T-helper 1 cell treated with Interleukin-12 subunit alpha and Interleukin-12 subunit beta and Interleukin-4 antibody, amounts not matched to agents 30 μg/mL and 1 μg/mL, for 36 hours (primary cell): ENCODE measurements at regions not wholly inside any gene's neighbourhood (a gene's known extent, or its start where the extent isn't known, plus 50 kb on each side); places are given as distances from the start of the nearest gene placed in this dataset.
A peak's percentile ranks its signal among the peaks of the same experiment; 100 is the strongest.
"Not testable (repeated sequence)": the region's sequence is repeated elsewhere in the genome, so short reads cannot be mapped to it uniquely, and the experiment has no call there.

ENCODE experiments used
- H3K27ac Mint-ChIP-seq: one replicate; pipeline ENCODE4 v1.8.0; 2021; ENCODE audit warnings: mild to moderate bottlenecking, mixed read lengths
- H3K27me3 Mint-ChIP-seq: one replicate; pipeline ENCODE4 v1.8.0; 2021; ENCODE audit warnings: low read depth, mixed read lengths
- H3K36me3 Mint-ChIP-seq: one replicate; pipeline ENCODE4 v1.8.0; 2021; ENCODE audit warnings: low read depth, mixed read lengths
- H3K4me1 Mint-ChIP-seq: one replicate; pipeline ENCODE4 v1.8.0; 2021; ENCODE audit warnings: low read depth, mixed read lengths
- H3K4me3 Mint-ChIP-seq: one replicate; pipeline ENCODE4 v1.8.0; 2021; ENCODE audit warnings: mild to moderate bottlenecking, moderate library complexity, mixed read lengths
- H3K9me3 Mint-ChIP-seq: one replicate; pipeline ENCODE4 v1.8.0; 2021; ENCODE audit warnings: mixed read lengths

DNA sequence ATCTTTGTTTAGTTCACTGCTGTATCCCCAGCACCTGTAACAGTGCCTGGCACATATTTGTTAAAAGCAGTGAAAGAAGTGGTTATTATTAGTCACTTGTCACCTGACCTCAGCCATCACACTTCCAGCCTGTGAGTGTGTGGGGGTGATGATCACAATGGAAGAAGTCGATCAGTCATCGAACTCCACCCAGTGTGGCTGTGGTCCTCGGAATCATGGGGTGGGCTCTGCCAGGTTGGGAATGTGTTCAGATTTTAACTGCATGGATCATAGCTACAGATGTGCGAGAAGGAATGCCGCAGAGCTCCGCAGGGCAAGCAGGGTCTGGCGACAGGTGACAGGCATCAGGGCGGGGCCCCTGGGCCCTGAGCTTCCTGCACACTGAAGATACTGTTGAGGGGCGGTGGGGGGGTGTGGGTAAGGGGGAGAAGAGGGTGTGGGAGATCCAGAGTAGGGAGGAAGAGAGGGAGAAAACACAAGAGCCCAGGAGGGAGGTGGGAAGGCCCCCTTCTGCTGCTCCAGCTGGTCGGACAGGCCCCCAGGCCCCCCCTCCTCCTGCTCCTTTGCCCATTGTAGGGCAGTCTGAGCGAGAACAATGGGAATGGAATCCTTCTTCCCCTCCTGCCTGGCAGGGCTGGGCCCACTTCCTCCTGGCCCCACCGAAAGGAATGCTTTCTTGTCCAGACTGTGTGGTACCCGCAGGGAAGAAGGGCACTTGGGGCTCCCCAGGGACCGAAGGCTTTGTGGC lies 89.6 kb downstream of the SPRY4 start:
- H3K4me1 Mint-ChIP-seq = no peaks in the 10 kb centered on the region
- H3K27ac Mint-ChIP-seq = no peak overlapping the region
- no peaks in the 10 kb centered on the region for H3K36me3 Mint-ChIP-seq
- H3K4me3 Mint-ChIP-seq = no peak overlapping the region
- peaks cover 11% of the 10 kb centered on the region for H3K27me3 Mint-ChIP-seq
- H3K9me3 Mint-ChIP-seq = no peaks in the 10 kb centered on the region

DNA sequence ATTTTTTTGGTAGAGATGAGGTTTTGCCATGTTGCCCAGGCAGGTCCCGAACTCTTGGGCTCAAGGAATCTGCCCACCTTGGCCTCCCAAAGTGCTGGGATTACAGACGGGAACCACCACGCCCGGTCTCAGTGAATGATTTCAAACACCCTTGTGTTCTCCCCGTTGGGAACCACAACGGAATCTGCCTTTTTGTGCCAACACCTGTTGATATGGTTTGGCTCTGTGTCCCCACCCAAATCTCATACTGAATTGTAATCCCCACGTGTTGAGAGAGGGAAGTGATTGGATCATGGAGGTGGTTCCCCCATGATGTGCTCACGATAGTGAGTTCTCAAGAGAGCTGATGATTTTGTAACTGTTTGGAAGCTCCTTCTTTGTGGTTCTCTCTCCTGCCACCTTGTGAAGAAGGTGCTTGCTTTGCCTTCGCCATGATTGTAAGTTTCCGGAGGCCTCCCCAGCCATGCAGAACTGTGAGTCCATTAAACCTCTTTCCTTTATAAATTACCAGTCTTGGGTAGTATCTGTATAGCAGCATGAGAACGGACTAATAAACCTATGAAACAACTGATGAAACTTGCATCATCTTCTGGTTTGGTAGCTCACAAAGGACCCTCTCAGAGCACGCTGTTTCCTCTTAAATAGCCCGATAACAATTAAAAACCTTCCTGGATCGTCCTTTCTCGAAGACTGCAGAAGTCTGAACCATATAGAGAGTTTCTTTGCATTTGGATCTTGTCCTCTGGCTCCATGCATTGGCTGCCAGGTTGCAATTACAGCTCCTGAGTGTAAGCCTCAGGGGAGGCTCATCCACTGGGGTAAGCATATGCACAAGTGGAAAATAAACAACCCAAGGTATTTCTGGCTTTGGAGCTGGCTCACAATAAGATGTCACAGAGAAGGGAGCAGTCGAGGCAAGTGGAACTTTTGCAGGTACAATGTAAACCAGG lies 91.5 kb downstream of the SPRY4 start:
- Mint-ChIP-seq H3K27me3 (peaks cover 14% of the 10 kb centered on the region), H3K4me1 (no peaks in the 10 kb centered on the region), H3K27ac (no peak overlapping the region)

DNA sequence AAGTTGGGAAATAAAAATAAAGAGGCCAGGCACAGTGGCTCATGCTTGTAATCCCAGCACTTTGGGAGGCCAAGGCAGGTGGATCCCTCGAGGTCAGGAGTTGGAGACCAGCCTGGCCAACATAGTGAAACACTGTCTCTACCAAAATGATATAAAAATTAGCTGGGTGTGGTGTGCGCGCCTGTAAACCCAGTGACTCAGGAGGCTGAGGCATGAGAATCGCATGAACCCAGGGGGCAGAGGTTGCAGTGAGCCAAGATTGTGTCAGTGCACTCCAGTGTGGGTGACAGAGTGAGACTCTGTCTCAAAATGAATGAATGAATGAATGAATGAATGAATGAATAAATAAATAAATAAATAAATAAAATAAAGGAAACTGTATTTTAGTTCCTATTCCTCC lies 93.9 kb downstream of the SPRY4 start:
- not testable (repeated sequence) for H3K27me3 Mint-ChIP-seq, H3K36me3 Mint-ChIP-seq, H3K4me1 Mint-ChIP-seq, H3K9me3 Mint-ChIP-seq, H3K4me3 Mint-ChIP-seq, H3K27ac Mint-ChIP-seq

More for the DNA sequence above, 91.5 kb downstream of the SPRY4 start:
- H3K4me3 Mint-ChIP-seq = no peak overlapping the region
- no peaks in the 10 kb centered on the region for H3K9me3 Mint-ChIP-seq
- no peaks in the 10 kb centered on the region for H3K36me3 Mint-ChIP-seq

DNA sequence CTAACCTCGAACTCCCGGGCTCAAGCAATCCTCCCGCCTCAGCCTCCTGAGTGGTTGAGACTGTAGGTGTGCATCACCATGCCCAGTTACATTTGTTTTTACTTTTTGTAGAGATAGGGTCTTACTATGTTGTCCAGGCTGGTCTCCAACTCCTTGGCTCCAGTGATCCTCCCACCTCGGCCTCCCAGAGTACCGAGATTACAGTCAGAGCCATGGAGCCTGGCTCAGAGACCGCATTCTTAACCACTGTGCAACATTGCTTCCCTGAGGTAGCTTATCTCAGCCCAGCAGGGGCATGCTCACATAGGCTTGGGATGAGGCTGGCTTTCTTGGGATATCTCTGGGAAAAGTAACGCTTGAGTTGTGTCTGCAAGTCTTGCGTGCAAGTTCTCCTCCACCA lies 99.7 kb downstream of the SPRY4 start:
- no peak overlapping the region for H3K4me3 Mint-ChIP-seq
- H3K36me3 Mint-ChIP-seq = no peaks in the 10 kb centered on the region
- no peaks in the 10 kb centered on the region for H3K9me3 Mint-ChIP-seq
- peaks cover 8% of the 10 kb centered on the region for H3K27me3 Mint-ChIP-seq
- no peak overlapping the region for H3K27ac Mint-ChIP-seq
- peaks cover 20% of the 10 kb centered on the region for H3K4me1 Mint-ChIP-seq

DNA sequence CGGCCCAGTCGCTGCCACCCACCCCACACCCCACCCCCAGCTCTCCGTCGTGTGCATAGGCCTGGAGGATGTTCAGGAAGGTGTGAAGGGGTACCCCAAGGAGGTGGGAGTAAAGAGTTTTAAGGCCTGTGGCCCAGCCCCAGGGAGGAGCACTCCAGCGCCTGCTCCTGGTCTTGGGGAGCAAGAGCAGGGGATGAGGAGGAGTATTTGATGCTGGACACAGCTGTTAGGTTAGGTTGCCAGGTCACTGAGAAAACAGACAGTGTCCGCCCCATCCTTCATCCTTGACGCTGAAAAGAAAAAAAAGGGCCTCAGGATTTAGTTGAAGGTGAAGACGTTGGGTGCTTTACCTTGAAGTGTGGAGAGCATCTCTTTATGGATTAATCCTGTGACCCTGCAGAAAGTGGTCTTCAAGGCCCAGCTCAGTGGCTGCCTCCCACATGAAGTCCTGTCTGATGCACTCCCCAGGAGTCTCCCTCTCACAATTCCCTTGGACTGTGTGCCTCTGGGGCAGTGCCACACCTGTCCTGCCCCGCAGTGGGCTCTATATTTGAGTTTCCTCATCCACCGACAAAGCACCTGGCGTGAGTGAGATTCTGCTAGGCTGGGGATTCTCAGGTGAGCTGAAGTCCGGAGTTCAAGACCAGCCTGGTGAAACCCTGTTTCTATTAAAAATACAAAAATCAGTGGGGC lies 101.8 kb downstream of the SPRY4 start:
- no peaks in the 10 kb centered on the region for H3K36me3 Mint-ChIP-seq

DNA sequence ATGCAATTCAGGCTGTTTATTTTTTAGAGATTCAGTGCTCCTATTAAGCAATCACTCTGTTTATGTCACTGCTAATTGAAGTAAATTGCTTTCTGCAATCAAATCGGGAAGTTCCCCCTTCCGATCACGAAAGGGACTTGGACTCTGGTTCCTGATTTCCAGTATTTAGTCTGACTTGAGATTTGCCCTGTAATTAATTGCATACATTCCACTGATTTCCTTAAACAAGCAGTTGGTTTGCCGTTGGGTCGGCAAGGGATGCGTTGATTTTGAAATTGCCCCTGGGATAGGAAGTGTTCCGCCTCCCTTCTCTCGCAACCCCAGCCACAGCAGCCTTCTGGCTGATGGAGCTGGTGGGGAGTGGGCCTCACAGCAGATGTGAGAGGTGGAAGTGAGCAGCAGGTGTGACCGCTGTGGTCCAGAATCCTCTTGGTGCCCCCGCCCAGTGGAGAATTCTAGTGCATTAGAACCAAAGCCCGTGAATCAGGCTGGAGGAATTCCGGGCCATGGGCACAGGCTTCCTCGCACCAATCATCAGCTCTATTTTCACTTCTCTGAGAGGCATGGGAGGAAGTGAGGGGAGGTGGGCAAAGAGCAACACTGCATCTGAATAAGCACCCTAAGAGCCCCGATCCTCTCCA lies 102.5 kb downstream of the SPRY4 start:
- Mint-ChIP-seq H3K27me3 (peaks cover 4% of the 10 kb centered on the region), H3K9me3 (no peaks in the 10 kb centered on the region), H3K36me3 (no peaks in the 10 kb centered on the region), H3K4me1 (peaks cover 20% of the 10 kb centered on the region), H3K4me3 (no peak overlapping the region), H3K27ac (no peak overlapping the region)

More for the DNA sequence above, 101.8 kb downstream of the SPRY4 start:
- no peak overlapping the region for H3K4me3 Mint-ChIP-seq
- peaks cover 20% of the 10 kb centered on the region for H3K4me1 Mint-ChIP-seq
- no peaks in the 10 kb centered on the region for H3K9me3 Mint-ChIP-seq
- peaks cover 4% of the 10 kb centered on the region for H3K27me3 Mint-ChIP-seq
- peak overlapping the region; percentile 55 for H3K27ac Mint-ChIP-seq

DNA sequence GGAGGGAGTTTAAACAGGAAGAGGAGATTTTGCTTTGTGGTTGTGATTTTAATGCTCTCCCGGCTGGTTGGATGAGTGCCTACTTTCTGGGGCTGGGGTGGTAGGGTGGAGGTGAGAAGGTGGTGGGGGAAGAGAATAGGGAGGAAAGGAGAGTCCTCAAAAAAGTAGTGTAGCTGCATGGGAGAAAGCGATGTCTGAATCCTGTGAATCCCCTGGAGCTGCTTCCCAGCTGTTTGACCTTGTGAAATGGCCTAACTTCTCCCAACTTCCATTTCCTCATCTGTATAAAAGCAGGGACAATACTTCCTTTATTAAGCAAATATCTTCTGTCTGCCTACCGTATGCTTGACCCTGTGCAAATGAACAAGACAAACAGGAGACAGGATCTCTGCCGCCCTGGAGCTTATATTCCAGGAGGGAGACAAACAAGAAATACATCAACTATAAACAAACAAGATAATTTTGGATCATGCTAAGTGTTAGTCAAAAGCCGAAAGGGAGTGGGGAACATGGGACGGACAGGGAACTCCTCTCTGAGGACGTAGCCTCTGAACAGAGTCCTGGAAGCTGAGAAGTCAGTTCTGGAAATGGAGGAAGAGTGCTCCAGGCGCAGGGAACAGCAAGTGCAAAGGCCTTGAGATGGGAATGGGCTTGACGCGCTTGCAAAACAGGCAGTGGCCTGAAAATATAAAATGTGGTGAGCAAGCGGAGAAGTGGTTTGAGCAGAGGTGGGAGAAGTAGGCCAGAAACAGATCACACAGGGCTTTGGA lies 103.5 kb downstream of the SPRY4 start:
- Mint-ChIP-seq H3K36me3 (no peaks in the 10 kb centered on the region), H3K9me3 (no peaks in the 10 kb centered on the region), H3K4me3 (no peak overlapping the region), H3K27ac (no peak overlapping the region), H3K27me3 (peaks cover 4% of the 10 kb centered on the region), H3K4me1 (peaks cover 20% of the 10 kb centered on the region)

DNA sequence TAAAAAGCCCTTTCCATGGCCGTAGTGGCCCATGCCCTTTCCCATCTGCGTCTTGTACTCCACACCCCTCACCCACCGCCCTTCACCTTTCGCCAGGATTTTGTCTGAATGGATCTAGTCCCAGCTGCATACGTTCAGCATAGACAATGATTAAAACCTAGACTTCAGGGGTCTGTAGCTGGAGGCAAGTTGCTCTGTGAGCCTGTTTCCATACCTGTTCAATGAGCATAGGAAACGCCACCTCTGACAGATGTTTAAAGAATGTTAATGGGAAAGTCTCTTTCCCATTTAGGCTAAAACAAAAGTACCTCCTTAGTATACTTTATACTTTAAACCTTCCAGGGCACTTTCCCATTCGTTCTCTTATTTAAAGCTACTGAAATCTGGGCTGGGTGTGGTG lies 105.7 kb downstream of the SPRY4 start:
- Mint-ChIP-seq H3K36me3 (no peaks in the 10 kb centered on the region), H3K4me3 (no peak overlapping the region), H3K27me3 (peaks cover 4% of the 10 kb centered on the region), H3K4me1 (peaks cover 17% of the 10 kb centered on the region), H3K9me3 (no peaks in the 10 kb centered on the region), H3K27ac (no peak overlapping the region)

DNA sequence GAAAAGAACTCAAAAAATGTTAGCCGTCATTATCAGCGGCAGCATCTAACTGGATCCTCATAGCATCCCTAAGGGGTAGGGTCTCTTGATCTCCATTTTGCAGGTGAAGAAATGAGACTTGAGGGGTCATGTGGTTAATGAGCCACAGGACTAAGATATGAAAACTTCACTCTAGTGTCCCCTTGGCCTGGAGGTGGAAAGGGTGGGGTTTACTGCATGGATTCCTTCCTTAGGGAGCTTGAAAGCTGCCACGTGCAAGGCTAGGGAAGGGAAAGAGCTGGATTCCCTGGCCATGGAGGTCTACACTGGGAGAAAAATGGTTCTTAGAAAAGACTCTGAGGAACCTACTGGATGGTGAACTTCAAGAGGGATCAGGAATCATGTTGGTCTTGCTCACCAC lies 107.9 kb downstream of the SPRY4 start:
- Mint-ChIP-seq H3K4me1 (peaks cover 7% of the 10 kb centered on the region), H3K9me3 (no peaks in the 10 kb centered on the region), H3K27ac (no peak overlapping the region), H3K27me3 (peaks cover 4% of the 10 kb centered on the region), H3K36me3 (no peaks in the 10 kb centered on the region), H3K4me3 (no peak overlapping the region)

DNA sequence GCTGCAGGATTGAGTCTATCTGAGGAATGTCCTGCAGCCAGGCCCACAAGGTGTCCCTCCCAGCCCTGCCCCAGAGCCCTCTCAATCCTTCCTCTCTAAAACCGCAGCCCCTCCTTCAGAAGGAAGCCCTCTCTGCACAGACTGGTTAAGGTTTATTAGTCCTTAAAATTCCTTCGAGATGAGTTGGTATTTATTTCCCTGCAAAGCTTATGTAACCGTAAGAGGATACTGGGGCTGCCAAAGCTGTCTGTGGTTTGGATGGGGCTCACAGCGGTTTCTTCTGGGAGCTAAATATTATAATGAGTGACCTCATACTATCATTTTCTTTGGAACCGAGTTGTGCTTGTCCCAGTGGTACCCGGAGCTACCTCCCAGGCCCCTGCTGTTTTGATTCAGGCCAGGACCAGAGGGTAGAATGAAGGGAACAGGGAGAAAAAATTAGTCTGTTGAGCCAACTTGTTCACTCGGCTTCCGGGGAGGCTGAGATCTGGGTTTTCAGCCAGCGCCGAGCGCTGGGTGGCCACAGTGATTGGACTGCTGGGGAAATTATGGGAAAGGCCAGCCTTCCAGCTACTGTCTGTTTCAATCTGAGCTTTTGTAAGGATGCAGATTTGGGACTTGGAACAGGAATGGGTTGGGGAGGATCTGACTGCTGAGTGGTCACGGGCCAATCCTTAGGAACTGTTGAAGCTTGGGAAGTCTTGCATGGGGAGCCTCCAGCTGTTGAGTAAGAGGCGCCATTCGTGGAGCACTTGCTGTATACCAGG lies 107.5 kb downstream of the NDFIP1 start:
- no peak overlapping the region for H3K27ac Mint-ChIP-seq
- H3K4me3 Mint-ChIP-seq = no peak overlapping the region
- H3K36me3 Mint-ChIP-seq = no peaks in the 10 kb centered on the region
- peaks cover 7% of the 10 kb centered on the region for H3K4me1 Mint-ChIP-seq
- H3K27me3 Mint-ChIP-seq = peaks cover 3% of the 10 kb centered on the region
- H3K9me3 Mint-ChIP-seq = no peaks in the 10 kb centered on the region

DNA sequence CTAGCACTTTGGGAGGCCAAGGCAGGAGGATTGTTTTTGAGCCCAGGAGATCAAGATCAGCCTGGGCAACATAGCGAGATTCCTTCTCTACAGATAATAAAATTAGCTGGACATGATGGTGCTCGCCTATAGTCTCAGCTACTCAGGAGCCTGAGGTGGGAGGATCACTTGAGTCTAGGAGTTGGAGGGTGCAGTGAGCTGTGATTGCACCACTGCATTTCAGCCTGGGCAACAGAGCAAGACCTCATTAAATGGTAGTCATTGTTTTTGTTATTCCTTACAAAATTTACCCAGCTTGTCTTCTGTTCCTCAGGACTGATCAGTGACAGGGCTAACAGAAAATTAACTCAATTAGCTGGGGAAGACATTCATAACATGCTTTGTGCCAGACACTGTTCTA lies 104.5 kb downstream of the NDFIP1 start:
- Mint-ChIP-seq H3K27ac (no peak overlapping the region), H3K36me3 (no peaks in the 10 kb centered on the region), H3K27me3 (no peaks in the 10 kb centered on the region), H3K9me3 (no peaks in the 10 kb centered on the region), H3K4me1 (no peaks in the 10 kb centered on the region), H3K4me3 (no peak overlapping the region)

DNA sequence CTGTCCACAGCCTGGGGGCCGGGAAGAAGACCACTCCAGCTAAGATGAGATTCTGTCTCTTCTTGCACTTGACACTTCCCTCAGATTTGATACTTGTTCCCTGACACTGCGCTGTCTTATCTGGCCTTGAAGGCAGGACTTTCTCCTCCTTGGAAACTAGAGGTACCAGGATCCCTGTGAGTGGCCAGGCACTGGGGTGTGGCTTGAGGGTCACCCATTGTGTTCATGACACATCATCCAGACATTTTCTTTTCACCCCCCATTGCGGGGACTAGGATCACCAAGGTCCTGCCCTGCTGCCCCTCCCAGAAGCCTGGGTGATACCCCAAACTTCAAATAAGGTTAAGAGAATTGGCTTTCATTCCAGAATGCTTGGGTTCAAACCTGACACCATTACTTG lies 103.3 kb downstream of the NDFIP1 start:
- no peak overlapping the region for H3K4me3 Mint-ChIP-seq
- H3K27ac Mint-ChIP-seq = no peak overlapping the region
- H3K9me3 Mint-ChIP-seq = no peaks in the 10 kb centered on the region
- H3K27me3 Mint-ChIP-seq = no peaks in the 10 kb centered on the region
- no peaks in the 10 kb centered on the region for H3K36me3 Mint-ChIP-seq
- no peaks in the 10 kb centered on the region for H3K4me1 Mint-ChIP-seq

DNA sequence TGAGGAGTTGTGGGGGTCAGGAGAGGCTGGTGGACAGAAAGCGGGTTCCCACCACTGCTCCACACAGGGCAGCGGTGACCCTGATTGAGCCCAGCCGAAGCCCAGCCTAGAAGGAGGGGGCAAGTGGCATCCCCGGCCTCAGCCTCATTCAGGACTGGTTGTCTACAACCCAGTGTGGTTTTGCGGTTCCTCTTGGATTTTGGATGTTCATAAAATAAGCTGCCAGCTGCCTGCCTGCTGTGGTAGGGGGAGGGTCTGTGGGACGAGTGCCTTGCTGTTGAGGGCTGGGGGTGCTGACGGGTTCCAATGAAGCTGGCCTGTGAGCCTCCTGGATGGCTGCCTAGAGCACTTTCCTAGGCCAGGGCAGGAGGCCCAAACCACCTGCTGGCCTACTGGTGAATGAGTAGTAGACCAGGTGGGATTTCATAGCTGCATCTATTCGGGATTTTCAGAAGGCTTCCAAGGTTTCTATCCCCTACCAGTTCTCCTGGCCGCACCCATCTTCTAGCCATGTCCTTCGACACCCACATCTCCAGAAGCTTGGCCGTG lies 102.4 kb downstream of the NDFIP1 start:
- Mint-ChIP-seq H3K4me3 (no peak overlapping the region), H3K27me3 (no peaks in the 10 kb centered on the region), H3K36me3 (no peaks in the 10 kb centered on the region), H3K4me1 (no peaks in the 10 kb centered on the region), H3K9me3 (no peaks in the 10 kb centered on the region), H3K27ac (no peak overlapping the region)
